Vagina (tissue), 2 donors: ENCODE measurements at regions not wholly inside any gene's neighbourhood (a gene's known extent, or its start where the extent isn't known, plus 50 kb on each side); places are given as distances from the start of the nearest gene placed in this dataset.

ENCODE experiments used
- CTCF ChIP-seq, 3 experiments: fragments of 450-650 bp in 2 of 3; fragments of 200-600 bp in 1 of 3; sonication (generic) in 1 of 3; IDR thresholded peaks; one replicate each; pipeline ENCODE4 v1.5.1; 2017 to 2019; ENCODE audit warnings: antibody characterized with exemption in 3 of 3, mild to moderate bottlenecking in 2 of 3, moderate library complexity in 2 of 3
- POLR2A ChIP-seq, 2 donors: fragments of 450-650 bp; IDR thresholded peaks; one replicate each; pipeline ENCODE4 v1.6.1; 2017; ENCODE audit warnings: antibody characterized with exemption in 2 of 2, mild to moderate bottlenecking in 2 of 2, moderate library complexity in 2 of 2
- POLR2AphosphoS5 ChIP-seq, 2 donors: sonication (generic); formaldehyde crosslinking; IDR thresholded peaks; one replicate each; pipeline ENCODE4 v1.9.0; 2017; ENCODE audit warnings: antibody characterized with exemption in 2 of 2, mild to moderate bottlenecking in 2 of 2, low read depth in 1 of 2; ENCODE audit not compliant: insufficient read depth in 1 of 2

- TF ChIP-seq POLR2AphosphoS5 (IDR thresholded peaks at IDR 0.05; ENCODE audit: insufficient read depth in 1 of 2, low read depth in 1 of 2) (no peak), CTCF (IDR thresholded peaks at IDR 0.05) (no peak), POLR2A (IDR thresholded peaks at IDR 0.05) (no peak)
Measured at GRCh38 chr13:22161871-22162270, 491.0 kb downstream of the FGF9 start.
